ENCODE measurements at regions not wholly inside any gene's neighbourhood (a gene's known extent, or its start where the extent isn't known, plus 50 kb on each side); places are given as distances from the start of the nearest gene placed in this dataset.

GRCh38 chr16:86224126-86224525 is 286.2 kb upstream of the FOXF1 start:
- DNase-seq (no peak), ATAC-seq (no peak)
- Histone ChIP-seq H3K9me3 (no peaks in the 10 kb centered on the region), H3K27ac (no peak overlapping the region), H3K36me3 (no peaks in the 10 kb centered on the region), H3K4me1 (no peaks in the 10 kb centered on the region), H3K4me3 (no peak overlapping the region), H3K27me3 (peaks cover 0 to 10% of the 10 kb centered on the region in 2 donors)
- TF ChIP-seq, protein P1, sequence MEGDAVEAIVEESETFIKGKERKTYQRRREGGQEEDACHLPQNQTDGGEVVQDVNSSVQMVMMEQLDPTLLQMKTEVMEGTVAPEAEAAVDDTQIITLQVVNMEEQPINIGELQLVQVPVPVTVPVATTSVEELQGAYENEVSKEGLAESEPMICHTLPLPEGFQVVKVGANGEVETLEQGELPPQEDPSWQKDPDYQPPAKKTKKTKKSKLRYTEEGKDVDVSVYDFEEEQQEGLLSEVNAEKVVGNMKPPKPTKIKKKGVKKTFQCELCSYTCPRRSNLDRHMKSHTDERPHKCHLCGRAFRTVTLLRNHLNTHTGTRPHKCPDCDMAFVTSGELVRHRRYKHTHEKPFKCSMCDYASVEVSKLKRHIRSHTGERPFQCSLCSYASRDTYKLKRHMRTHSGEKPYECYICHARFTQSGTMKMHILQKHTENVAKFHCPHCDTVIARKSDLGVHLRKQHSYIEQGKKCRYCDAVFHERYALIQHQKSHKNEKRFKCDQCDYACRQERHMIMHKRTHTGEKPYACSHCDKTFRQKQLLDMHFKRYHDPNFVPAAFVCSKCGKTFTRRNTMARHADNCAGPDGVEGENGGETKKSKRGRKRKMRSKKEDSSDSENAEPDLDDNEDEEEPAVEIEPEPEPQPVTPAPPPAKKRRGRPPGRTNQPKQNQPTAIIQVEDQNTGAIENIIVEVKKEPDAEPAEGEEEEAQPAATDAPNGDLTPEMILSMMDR (IDR thresholded peaks at IDR 0.05), result no peak
- intact Hi-C loops (cut with DNase I), result no loop called here

DNA sequence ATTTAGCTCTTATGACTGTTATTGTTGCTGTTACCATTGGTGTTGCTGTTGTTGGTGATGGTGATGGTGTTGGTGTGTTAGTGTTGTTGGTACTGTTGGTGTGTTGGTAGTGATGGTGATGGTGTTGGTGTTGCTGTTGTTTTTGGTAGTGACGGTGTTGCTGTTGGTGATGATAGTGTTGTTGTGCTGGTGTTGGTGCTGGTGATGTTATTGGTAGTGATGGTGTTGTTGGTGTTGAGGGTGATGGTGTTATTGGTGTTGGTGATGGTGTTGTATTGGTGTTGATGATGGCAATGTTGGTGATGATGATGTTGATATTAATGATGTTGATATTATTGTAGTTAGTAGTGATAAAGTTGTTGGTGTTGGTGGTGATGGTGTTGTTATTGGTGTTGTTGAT is 285.7 kb upstream of the FOXF1 start:
- ATAC-seq (no peak), DNase-seq (no peak)
- Histone ChIP-seq H3K27me3 (peaks cover 0 to 10% of the 10 kb centered on the region in 2 donors), H3K27ac (no peak overlapping the region), H3K4me1 (no peaks in the 10 kb centered on the region), H3K36me3 (no peaks in the 10 kb centered on the region), H3K4me3 (no peak overlapping the region), H3K9me3 (no peaks in the 10 kb centered on the region)
- intact Hi-C loops (cut with DNase I), result no loop called here
- TF ChIP-seq, protein P1 (IDR thresholded peaks at IDR 0.05), result no peak

DNA sequence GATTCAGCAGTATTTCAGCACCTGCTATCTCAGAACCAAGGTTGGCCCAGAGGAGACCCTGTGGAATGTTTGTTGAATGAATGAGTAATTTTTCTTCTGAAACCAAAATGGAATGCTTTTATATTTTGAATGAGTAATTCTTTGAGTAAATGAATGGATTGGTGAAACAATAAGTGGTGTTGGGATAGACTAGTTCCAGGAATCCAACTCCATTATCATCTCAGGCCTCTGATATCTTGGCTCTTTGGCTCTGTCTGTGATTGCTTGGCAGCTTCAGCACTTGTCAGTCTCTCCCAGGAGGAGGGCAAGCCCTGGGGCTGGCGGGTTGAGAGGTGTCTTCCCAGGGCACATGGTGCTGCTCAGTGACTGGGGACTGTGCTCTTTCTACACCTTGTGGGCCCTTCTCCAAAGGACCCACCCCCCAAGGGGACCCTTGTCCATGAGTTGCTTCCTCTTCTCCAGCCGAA is 284.4 kb upstream of the FOXF1 start:
- H3K4me3 ChIP-seq, result no peak overlapping the region
- TF ChIP-seq, protein P1 (IDR thresholded peaks at IDR 0.05), result no peak
- H3K27me3 ChIP-seq, result peaks cover 0 to 10% of the 10 kb centered on the region in 2 donors
- no peaks in the 10 kb centered on the region for H3K36me3 ChIP-seq
- H3K9me3 ChIP-seq, result no peaks in the 10 kb centered on the region
- no peaks in the 10 kb centered on the region for H3K4me1 ChIP-seq
- no peak for ATAC-seq
- no peak overlapping the region for H3K27ac ChIP-seq
- peak in 1 of 4 donors; percentile 19 for DNase-seq
- intact Hi-C loops (cut with DNase I), result no loop called here

DNA sequence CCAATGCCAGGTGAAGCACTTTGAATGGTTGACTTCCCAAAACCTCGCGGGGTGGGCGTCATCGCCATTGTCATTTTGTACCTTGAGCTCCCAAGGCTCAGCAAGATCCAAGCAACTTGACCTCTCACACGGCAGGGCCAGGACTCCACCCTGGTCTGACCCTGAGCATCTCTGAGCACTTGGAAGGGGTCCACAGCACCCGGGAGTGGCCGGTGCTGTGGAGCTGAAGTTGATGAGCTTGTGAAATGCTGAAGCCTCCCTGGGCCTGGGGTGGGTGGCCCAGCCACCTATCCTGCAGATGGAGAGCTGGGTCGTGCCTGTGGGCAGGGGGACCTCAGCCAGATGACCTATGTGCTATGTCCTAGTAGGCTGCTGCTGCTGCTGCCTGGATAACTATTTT is 283.3 kb upstream of the FOXF1 start:
- peak in 1 of 4 donors; percentile 7 for DNase-seq
- intact Hi-C loops (cut with DNase I), result no loop called here

DNA sequence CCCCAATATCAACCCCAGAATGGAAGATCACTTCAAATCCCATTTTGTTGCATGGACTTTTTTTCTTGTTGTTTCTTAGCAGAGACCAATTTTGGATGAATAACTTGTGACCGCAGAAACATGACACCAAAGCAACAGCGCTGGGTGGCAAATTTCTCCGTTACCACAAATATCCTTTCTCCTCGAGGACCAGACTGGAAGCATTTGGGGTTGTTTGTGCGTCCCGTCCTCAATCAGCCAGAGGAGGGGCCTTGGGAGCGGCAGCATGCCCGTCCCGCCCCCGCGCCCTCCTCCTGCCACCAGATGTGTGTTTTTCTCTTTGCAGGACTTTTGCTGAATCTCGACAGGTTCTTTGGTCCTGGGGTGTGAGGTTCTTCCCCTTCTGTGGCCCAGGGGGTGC is 282.5 kb upstream of the FOXF1 start:
- no peaks in the 10 kb centered on the region for H3K9me3 ChIP-seq
- intact Hi-C loops (cut with DNase I), result no loop called here
- H3K27ac ChIP-seq, result no peak overlapping the region
- H3K27me3 ChIP-seq, result peaks cover 0 to 18% of the 10 kb centered on the region in 2 donors
- DNase-seq (no peak), ATAC-seq (no peak)
- no peaks in the 10 kb centered on the region for H3K4me1 ChIP-seq
- no peak overlapping the region for H3K4me3 ChIP-seq
- H3K36me3 ChIP-seq, result no peaks in the 10 kb centered on the region
- TF ChIP-seq, protein P1 (IDR thresholded peaks at IDR 0.05), result no peak

More for the DNA sequence above, 283.3 kb upstream of the FOXF1 start:
- H3K27ac ChIP-seq, result no peak overlapping the region
- peaks cover 0 to 10% of the 10 kb centered on the region in 2 donors for H3K27me3 ChIP-seq
- H3K9me3 ChIP-seq, result no peaks in the 10 kb centered on the region
- ATAC-seq, result no peak
- no peaks in the 10 kb centered on the region for H3K4me1 ChIP-seq
- TF ChIP-seq, protein P1 (IDR thresholded peaks at IDR 0.05), result no peak
- H3K4me3 ChIP-seq, result no peak overlapping the region
- no peaks in the 10 kb centered on the region for H3K36me3 ChIP-seq
